Breast epithelium (tissue), 3 donors: ENCODE measurements at regions not wholly inside any gene's neighbourhood (a gene's known extent, or its start where the extent isn't known, plus 50 kb on each side); places are given as distances from the start of the nearest gene placed in this dataset.

Experiments
- POLR2A ChIP-seq: fragments of 450-650 bp; IDR thresholded peaks from one replicate; pipeline ENCODE4 v1.6.1; 2016; ENCODE audit warnings: antibody characterized with exemption, mild to moderate bottlenecking, moderate library complexity
- TF ChIP-seq, protein P1 (sequence below), 3 donors: fragments of 450-650 bp; IDR thresholded peaks; one replicate each; pipeline ENCODE4 v1.5.1; 2016 to 2017; ENCODE audit warnings: antibody characterized with exemption in 3 of 3, mild to moderate bottlenecking in 3 of 3, moderate library complexity in 3 of 3

DNA sequence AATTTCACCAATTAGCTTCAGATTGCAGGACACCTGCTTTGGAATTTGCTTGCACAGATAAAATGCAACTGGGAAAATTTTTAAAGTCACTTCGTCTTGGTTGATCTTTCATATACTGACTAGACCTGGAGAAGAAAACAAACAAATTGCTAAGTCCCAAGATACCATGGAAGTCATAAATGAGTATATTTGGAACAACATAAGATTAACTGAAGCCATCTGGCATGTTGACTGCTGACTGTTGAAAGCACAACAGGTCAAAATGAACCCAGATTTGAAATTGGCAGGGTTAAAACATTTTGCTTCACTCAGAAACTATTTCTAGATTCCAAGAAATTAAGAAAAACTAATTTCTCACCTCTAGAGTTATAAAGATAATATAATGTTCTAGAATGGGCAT is 470.7 kb downstream of the LPIN1 start:
- TF ChIP-seq, protein P1, sequence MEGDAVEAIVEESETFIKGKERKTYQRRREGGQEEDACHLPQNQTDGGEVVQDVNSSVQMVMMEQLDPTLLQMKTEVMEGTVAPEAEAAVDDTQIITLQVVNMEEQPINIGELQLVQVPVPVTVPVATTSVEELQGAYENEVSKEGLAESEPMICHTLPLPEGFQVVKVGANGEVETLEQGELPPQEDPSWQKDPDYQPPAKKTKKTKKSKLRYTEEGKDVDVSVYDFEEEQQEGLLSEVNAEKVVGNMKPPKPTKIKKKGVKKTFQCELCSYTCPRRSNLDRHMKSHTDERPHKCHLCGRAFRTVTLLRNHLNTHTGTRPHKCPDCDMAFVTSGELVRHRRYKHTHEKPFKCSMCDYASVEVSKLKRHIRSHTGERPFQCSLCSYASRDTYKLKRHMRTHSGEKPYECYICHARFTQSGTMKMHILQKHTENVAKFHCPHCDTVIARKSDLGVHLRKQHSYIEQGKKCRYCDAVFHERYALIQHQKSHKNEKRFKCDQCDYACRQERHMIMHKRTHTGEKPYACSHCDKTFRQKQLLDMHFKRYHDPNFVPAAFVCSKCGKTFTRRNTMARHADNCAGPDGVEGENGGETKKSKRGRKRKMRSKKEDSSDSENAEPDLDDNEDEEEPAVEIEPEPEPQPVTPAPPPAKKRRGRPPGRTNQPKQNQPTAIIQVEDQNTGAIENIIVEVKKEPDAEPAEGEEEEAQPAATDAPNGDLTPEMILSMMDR (IDR thresholded peaks at IDR 0.05) = no peak
- TF ChIP-seq POLR2A = no peak
